ENCODE measurements at regions not wholly inside any gene's neighbourhood (a gene's known extent, or its start where the extent isn't known, plus 50 kb on each side); places are given as distances from the start of the nearest gene placed in this dataset.
A peak's percentile ranks its signal among the peaks of the same experiment; 100 is the strongest.

DNA sequence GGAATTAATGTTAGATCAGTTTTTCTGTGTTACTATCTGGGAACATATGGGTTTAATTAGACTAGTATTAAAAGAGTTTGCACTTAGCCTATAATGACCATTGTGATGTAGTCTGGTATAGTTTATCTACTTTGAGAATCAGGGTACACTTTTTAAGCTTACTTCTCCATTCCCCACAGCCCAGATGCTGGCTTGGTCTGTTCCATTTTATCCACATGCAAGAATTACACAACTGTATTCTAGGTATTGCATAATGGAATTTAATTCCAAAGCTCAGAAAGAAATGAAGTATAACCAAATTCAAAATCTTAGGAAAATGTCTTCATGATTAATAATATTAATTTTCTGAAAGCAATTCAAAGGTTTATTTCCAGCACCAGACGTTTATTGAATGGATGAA, 122.2 kb upstream of the PDGFD start:
- TF ChIP-seq, protein P1, sequence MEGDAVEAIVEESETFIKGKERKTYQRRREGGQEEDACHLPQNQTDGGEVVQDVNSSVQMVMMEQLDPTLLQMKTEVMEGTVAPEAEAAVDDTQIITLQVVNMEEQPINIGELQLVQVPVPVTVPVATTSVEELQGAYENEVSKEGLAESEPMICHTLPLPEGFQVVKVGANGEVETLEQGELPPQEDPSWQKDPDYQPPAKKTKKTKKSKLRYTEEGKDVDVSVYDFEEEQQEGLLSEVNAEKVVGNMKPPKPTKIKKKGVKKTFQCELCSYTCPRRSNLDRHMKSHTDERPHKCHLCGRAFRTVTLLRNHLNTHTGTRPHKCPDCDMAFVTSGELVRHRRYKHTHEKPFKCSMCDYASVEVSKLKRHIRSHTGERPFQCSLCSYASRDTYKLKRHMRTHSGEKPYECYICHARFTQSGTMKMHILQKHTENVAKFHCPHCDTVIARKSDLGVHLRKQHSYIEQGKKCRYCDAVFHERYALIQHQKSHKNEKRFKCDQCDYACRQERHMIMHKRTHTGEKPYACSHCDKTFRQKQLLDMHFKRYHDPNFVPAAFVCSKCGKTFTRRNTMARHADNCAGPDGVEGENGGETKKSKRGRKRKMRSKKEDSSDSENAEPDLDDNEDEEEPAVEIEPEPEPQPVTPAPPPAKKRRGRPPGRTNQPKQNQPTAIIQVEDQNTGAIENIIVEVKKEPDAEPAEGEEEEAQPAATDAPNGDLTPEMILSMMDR (conservative IDR thresholded peaks at IDR 0.05; ENCODE audit: low read length), result no peak

DNA sequence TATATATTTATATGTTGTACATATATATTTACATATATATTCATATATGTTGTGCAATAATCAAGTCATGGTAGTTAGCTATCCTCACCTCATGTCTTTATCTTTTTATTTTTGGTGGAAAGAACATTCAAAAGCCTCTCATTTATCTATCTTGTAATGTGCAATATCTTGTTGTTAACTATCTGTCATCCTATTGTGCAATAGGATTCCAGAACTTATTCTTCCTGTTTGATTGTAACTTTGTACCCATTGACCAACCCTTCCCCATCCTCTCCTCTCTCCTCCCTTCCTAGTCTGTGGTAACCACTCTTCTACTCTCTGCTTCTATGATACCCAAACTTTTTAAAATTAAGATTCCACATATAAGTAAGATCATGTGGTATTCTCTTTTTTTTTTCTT, 115.6 kb upstream of the PDGFD start:
- TF ChIP-seq, protein P1 (conservative IDR thresholded peaks at IDR 0.05; ENCODE audit: low read length), result no peak
- no peak overlapping the region for H3K4me3 ChIP-seq (ENCODE audit: low read length)
- DNase-seq (ENCODE audit: low read depth), result no peak

More for the DNA sequence above, 122.2 kb upstream of the PDGFD start:
- H3K4me3 ChIP-seq (ENCODE audit: low read length), result no peak overlapping the region
- DNase-seq (ENCODE audit: low read depth), result peak; percentile 11

DNA sequence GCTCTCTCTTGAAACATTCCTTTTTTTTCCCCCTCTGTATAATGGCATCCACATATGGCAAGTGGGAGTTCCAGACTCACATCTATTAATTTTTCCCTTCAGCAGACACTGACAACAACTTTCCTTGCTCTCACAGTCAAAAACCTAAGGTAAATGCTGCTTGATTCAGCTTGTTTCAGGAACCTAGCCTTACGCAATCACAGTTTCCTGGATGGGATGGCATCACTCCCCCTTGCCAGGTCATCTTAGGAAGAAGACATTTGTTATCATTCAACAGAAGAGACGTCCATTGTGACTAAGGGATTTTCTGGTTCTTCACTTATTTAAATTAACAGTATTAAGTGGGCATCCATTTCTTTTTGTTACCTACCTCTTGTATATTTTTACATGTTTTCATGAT, 112.0 kb upstream of the PDGFD start:
- no peak for DNase-seq (ENCODE audit: low read depth)
- no peak overlapping the region for H3K4me3 ChIP-seq (ENCODE audit: low read length)
- TF ChIP-seq, protein P1 (conservative IDR thresholded peaks at IDR 0.05; ENCODE audit: low read length), result no peak

DNA sequence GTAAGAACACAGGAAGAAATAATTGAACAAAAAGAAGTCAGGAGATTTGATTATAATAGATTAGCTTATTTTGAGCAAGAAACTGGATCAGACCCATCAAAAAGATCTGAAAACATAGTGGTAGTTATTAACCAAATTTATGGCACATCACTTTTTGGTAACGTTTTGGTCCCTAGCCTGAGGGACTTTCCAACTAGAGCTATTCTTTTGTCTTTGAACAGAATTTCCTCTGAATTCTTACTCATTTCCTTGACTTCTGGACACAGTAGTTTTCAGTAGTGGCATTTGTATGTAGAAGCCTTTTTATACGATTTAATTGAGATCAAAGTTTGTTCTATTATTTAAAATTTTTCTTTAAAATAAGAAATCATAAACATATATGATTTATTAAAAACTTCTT, 96.5 kb upstream of the PDGFD start:
- no peak for DNase-seq (ENCODE audit: low read depth)
- no peak overlapping the region for H3K4me3 ChIP-seq (ENCODE audit: low read length)
- TF ChIP-seq, protein P1 (conservative IDR thresholded peaks at IDR 0.05; ENCODE audit: low read length), result no peak

DNA sequence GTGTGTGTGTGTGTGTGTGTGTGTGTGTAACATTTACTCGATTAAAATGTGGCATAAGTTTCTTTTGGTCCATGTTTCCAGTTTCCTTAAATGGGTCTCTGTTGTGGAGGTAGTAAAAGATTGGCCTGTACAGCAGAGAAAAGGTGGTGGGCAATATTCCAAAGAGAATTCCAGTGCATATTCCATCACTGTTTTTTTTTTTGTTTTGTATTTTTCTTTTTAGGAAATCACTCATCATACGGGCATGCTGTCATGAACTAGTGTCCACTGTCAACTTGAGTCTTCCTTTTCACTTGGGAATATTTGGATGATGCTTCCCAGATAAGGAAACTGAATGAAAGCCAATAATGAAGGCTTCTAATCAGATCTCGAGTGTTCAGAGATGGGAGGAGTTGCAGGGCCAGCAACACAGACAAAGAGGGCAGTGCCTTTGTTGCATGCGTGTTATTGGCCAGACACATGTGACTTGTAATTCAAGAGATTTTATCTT, 95.2 kb upstream of the PDGFD start:
- TF ChIP-seq, protein P1 (conservative IDR thresholded peaks at IDR 0.05; ENCODE audit: low read length), result no peak
- DNase-seq (ENCODE audit: low read depth), result no peak
- H3K4me3 ChIP-seq (ENCODE audit: low read length), result no peak overlapping the region

DNA sequence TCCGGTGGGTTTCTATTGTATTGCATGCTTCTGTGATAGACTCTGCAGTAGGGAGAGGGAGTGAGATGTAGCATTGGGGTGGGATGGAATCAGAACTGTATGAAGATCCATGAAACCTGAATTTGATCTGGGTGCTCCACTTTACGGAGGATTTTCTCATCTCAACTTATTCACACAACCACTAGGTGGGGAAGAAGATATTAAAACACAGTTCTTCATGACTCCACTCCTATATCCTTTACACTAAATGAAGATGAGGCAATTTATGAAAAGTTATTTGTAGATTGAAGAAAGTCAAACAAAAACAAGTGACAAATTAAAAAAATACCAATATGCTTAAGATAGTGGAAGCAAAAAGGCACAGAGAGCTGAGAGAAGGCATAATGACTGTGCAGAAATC, 92.6 kb upstream of the PDGFD start:
- H3K4me3 ChIP-seq (ENCODE audit: low read length), result no peak overlapping the region
- TF ChIP-seq, protein P1 (conservative IDR thresholded peaks at IDR 0.05; ENCODE audit: low read length), result peak; percentile 25
- no peak for DNase-seq (ENCODE audit: low read depth)

DNA sequence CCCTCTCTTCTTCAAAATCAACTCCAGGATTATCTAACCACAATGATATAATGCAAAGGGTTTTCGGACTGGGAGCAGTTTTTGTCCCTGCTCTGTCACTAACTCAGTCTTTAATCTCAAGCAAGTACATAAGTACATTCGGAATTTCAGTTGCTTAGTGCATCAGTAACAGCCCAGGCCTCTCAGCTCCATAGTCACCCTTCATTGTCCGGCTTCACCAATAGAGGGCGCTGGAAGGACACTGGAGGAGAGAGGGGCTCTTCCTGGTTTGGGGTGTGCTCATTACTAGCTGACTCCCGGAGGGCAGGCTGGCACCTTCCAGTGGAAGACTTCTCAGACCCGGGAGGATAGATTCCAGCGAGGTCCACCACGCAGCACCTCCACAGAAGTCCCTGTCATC, 90.4 kb upstream of the PDGFD start:
- TF ChIP-seq, protein P1 (conservative IDR thresholded peaks at IDR 0.05; ENCODE audit: low read length), result peak; percentile 34
- no peak overlapping the region for H3K4me3 ChIP-seq (ENCODE audit: low read length)
- DNase-seq (ENCODE audit: low read depth), result no peak

Data from AG10803 (cell line).